ENCODE measurements at regions not wholly inside any gene's neighbourhood (a gene's known extent, or its start where the extent isn't known, plus 50 kb on each side); places are given as distances from the start of the nearest gene placed in this dataset.

- Mint-ChIP-seq H3K9me3 (peaks cover 17% of the 10 kb centered on the region), H3K4me1 (peaks cover 69% of the 10 kb centered on the region), H3K27me3 (no peaks in the 10 kb centered on the region), H3K27ac (peak overlapping the region; percentile 98), H3K4me3 (peak overlapping the region; percentile 80), H3K36me3 (peaks cover 42% of the 10 kb centered on the region)
- DNase-seq, result no peak
These were observed 121.8 kb downstream of the AKAP11 start for GRCh38 chr13:42393573-42394360.

- no peaks in the 10 kb centered on the region for H3K27me3 Mint-ChIP-seq
- peak overlapping the region; percentile 98 for H3K27ac Mint-ChIP-seq
These were observed 122.4 kb downstream of the AKAP11 start for GRCh38 chr13:42394361-42394708.

GRCh38 chr13:42394711-42395085 is 122.7 kb downstream of the AKAP11 start:
- Mint-ChIP-seq H3K4me3 (peak overlapping the region; percentile 80), H3K27me3 (no peaks in the 10 kb centered on the region), H3K4me1 (peaks cover 70% of the 10 kb centered on the region), H3K36me3 (peaks cover 47% of the 10 kb centered on the region), H3K9me3 (peaks cover 16% of the 10 kb centered on the region), H3K27ac (peak overlapping the region; percentile 98)
- DNase-seq, result no peak

More at GRCh38 chr13:42394361-42394708, 122.4 kb downstream of the AKAP11 start:
- Mint-ChIP-seq H3K9me3 (peaks cover 17% of the 10 kb centered on the region), H3K4me1 (peaks cover 67% of the 10 kb centered on the region), H3K4me3 (peak overlapping the region; percentile 80), H3K36me3 (peaks cover 44% of the 10 kb centered on the region)
- no peak for DNase-seq

- Mint-ChIP-seq H3K27me3 (no peaks in the 10 kb centered on the region), H3K36me3 (peaks cover 50% of the 10 kb centered on the region), H3K4me1 (peaks cover 73% of the 10 kb centered on the region), H3K4me3 (peak overlapping the region; percentile 80), H3K9me3 (peaks cover 14% of the 10 kb centered on the region), H3K27ac (peak overlapping the region; percentile 98)
- DNase-seq, result peak; percentile 40
These were observed 123.3 kb downstream of the AKAP11 start for GRCh38 chr13:42395086-42395821.

- H3K36me3 Mint-ChIP-seq, result peaks cover 52% of the 10 kb centered on the region
- H3K4me1 Mint-ChIP-seq, result peaks cover 80% of the 10 kb centered on the region
- H3K27ac Mint-ChIP-seq, result peak overlapping the region; percentile 98
- peaks cover 15% of the 10 kb centered on the region for H3K9me3 Mint-ChIP-seq
- H3K27me3 Mint-ChIP-seq, result no peaks in the 10 kb centered on the region
- peak overlapping the region; percentile 70 for H3K4me3 Mint-ChIP-seq
- DNase-seq, result peak; percentile 63
These were observed 124.5 kb downstream of the AKAP11 start for GRCh38 chr13:42396501-42396900.

- DNase-seq, result peak; percentile 32
- Mint-ChIP-seq H3K4me1 (peaks cover 79% of the 10 kb centered on the region), H3K4me3 (peak overlapping the region; percentile 70), H3K27ac (peak overlapping the region; percentile 98), H3K27me3 (no peaks in the 10 kb centered on the region), H3K9me3 (peaks cover 16% of the 10 kb centered on the region), H3K36me3 (peaks cover 52% of the 10 kb centered on the region)
These were observed 125.1 kb downstream of the AKAP11 start for GRCh38 chr13:42396901-42397655.

- Mint-ChIP-seq H3K9me3 (peaks cover 16% of the 10 kb centered on the region), H3K27ac (peak overlapping the region; percentile 98)
These were observed 126.6 kb downstream of the AKAP11 start for GRCh38 chr13:42398533-42398932.

GRCh38 chr13:42400188-42400833 is 128.4 kb downstream of the AKAP11 start:
- no peak overlapping the region for H3K4me3 Mint-ChIP-seq
- peak overlapping the region; percentile 11 for H3K27ac Mint-ChIP-seq
- H3K27me3 Mint-ChIP-seq, result no peaks in the 10 kb centered on the region
- DNase-seq, result no peak
- H3K4me1 Mint-ChIP-seq, result peaks cover 63% of the 10 kb centered on the region
- peaks cover 43% of the 10 kb centered on the region for H3K36me3 Mint-ChIP-seq
- peaks cover 14% of the 10 kb centered on the region for H3K9me3 Mint-ChIP-seq

More at GRCh38 chr13:42398533-42398932, 126.6 kb downstream of the AKAP11 start:
- no peak for DNase-seq
- H3K4me1 Mint-ChIP-seq, result peaks cover 72% of the 10 kb centered on the region
- no peak overlapping the region for H3K4me3 Mint-ChIP-seq
- no peaks in the 10 kb centered on the region for H3K27me3 Mint-ChIP-seq
- H3K36me3 Mint-ChIP-seq, result peaks cover 55% of the 10 kb centered on the region

GRCh38 chr13:42401376-42401775 is 129.4 kb downstream of the AKAP11 start:
- peaks cover 14% of the 10 kb centered on the region for H3K9me3 Mint-ChIP-seq
- peaks cover 43% of the 10 kb centered on the region for H3K36me3 Mint-ChIP-seq
- H3K27ac Mint-ChIP-seq, result peak overlapping the region; percentile 71
- H3K4me1 Mint-ChIP-seq, result peaks cover 66% of the 10 kb centered on the region
- H3K27me3 Mint-ChIP-seq, result no peaks in the 10 kb centered on the region
- DNase-seq, result no peak
- H3K4me3 Mint-ChIP-seq, result no peak overlapping the region

GRCh38 chr13:42405665-42406390 is 133.9 kb downstream of the AKAP11 start:
- DNase-seq, result peak; percentile 74
- Mint-ChIP-seq H3K9me3 (peaks cover 11% of the 10 kb centered on the region), H3K4me3 (peak overlapping the region; percentile 44), H3K4me1 (peaks cover 54% of the 10 kb centered on the region), H3K27me3 (no peaks in the 10 kb centered on the region), H3K27ac (peak overlapping the region; percentile 97), H3K36me3 (peaks cover 19% of the 10 kb centered on the region)

- Mint-ChIP-seq H3K9me3 (peaks cover 10% of the 10 kb centered on the region), H3K36me3 (peaks cover 25% of the 10 kb centered on the region), H3K27me3 (no peaks in the 10 kb centered on the region), H3K4me1 (peaks cover 60% of the 10 kb centered on the region), H3K4me3 (no peak overlapping the region), H3K27ac (no peak overlapping the region)
- DNase-seq, result no peak
These were observed 137.1 kb downstream of the AKAP11 start for GRCh38 chr13:42409075-42409474.

- no peak for DNase-seq
- no peak overlapping the region for H3K27ac Mint-ChIP-seq
- peaks cover 57% of the 10 kb centered on the region for H3K4me1 Mint-ChIP-seq
- H3K36me3 Mint-ChIP-seq, result peaks cover 27% of the 10 kb centered on the region
- H3K27me3 Mint-ChIP-seq, result no peaks in the 10 kb centered on the region
- H3K4me3 Mint-ChIP-seq, result no peak overlapping the region
- H3K9me3 Mint-ChIP-seq, result peaks cover 10% of the 10 kb centered on the region
These were observed 137.6 kb downstream of the AKAP11 start for GRCh38 chr13:42409551-42409950.

GRCh38 chr13:42412812-42413483 is 141.0 kb downstream of the AKAP11 start:
- no peaks in the 10 kb centered on the region for H3K27me3 Mint-ChIP-seq
- H3K36me3 Mint-ChIP-seq, result peaks cover 22% of the 10 kb centered on the region
- H3K27ac Mint-ChIP-seq, result peak overlapping the region; percentile 76
- H3K4me1 Mint-ChIP-seq, result peaks cover 35% of the 10 kb centered on the region
- H3K9me3 Mint-ChIP-seq, result peaks cover 4% of the 10 kb centered on the region
- no peak overlapping the region for H3K4me3 Mint-ChIP-seq
- no peak for DNase-seq

- Mint-ChIP-seq H3K4me1 (peaks cover 34% of the 10 kb centered on the region), H3K4me3 (no peak overlapping the region), H3K27ac (peak overlapping the region; percentile 76), H3K36me3 (peaks cover 20% of the 10 kb centered on the region), H3K9me3 (peaks cover 2% of the 10 kb centered on the region), H3K27me3 (no peaks in the 10 kb centered on the region)
- no peak for DNase-seq
These were observed 141.5 kb downstream of the AKAP11 start for GRCh38 chr13:42413484-42413815.
